ENCODE measurements at regions not wholly inside any gene's neighbourhood (a gene's known extent, or its start where the extent isn't known, plus 50 kb on each side); places are given as distances from the start of the nearest gene placed in this dataset.

- Histone ChIP-seq H3K4me1 (no peaks in the 10 kb centered on the region), H3K36me3 (ENCODE audit: control insufficient read depth, insufficient read depth, low read length) (no peaks in the 10 kb centered on the region), H3K9me3 (no peaks in the 10 kb centered on the region), H3K27me3 (replicated peaks; ENCODE audit: control insufficient read depth, insufficient read depth, low read length) (no peaks in the 10 kb centered on the region), H3K4me3 (ENCODE audit: low read depth, low read length) (no peak overlapping the region)
- Mint-ChIP-seq H3K4me1 (ENCODE audit: low read depth, unreplicated experiment) (no peaks in the 10 kb centered on the region), H3K4me3 (ENCODE audit: unreplicated experiment) (no peak overlapping the region), H3K27me3 (ENCODE audit: insufficient read depth, unreplicated experiment) (peaks cover 17% of the 10 kb centered on the region), H3K27ac (ENCODE audit: unreplicated experiment) (no peak overlapping the region), H3K36me3 (ENCODE audit: insufficient read depth, unreplicated experiment) (no peaks in the 10 kb centered on the region), H3K9me3 (ENCODE audit: unreplicated experiment) (no peaks in the 10 kb centered on the region)
- intact Hi-C loops (cut with micrococcal nuclease; ENCODE audit: unreplicated experiment): loop anchor here (2.0 kb wide), 2 partner anchors 19 to 787 kb away; no protein-coding TSS in a partner anchor
- ChIA-PET POLR2A (no interaction called here), CTCF (no interaction called here)
- DNase-seq: peak; percentile 45 to 58
- TF ChIP-seq, protein P1, sequence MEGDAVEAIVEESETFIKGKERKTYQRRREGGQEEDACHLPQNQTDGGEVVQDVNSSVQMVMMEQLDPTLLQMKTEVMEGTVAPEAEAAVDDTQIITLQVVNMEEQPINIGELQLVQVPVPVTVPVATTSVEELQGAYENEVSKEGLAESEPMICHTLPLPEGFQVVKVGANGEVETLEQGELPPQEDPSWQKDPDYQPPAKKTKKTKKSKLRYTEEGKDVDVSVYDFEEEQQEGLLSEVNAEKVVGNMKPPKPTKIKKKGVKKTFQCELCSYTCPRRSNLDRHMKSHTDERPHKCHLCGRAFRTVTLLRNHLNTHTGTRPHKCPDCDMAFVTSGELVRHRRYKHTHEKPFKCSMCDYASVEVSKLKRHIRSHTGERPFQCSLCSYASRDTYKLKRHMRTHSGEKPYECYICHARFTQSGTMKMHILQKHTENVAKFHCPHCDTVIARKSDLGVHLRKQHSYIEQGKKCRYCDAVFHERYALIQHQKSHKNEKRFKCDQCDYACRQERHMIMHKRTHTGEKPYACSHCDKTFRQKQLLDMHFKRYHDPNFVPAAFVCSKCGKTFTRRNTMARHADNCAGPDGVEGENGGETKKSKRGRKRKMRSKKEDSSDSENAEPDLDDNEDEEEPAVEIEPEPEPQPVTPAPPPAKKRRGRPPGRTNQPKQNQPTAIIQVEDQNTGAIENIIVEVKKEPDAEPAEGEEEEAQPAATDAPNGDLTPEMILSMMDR (IDR thresholded peaks at IDR 0.05; ENCODE audit: insufficient read depth in 1 of 2, low read depth in 1 of 2, low read length in 1 of 2, severe bottlenecking in 1 of 2, unreplicated experiment in 1 of 2): peak; percentile 60 to 63
- no TSS peak for BruUV-seq (replicated peaks)
Measured at GRCh38 chr2:175309799-175310198, 128.3 kb upstream of the ATP5MC3 start.

DNA sequence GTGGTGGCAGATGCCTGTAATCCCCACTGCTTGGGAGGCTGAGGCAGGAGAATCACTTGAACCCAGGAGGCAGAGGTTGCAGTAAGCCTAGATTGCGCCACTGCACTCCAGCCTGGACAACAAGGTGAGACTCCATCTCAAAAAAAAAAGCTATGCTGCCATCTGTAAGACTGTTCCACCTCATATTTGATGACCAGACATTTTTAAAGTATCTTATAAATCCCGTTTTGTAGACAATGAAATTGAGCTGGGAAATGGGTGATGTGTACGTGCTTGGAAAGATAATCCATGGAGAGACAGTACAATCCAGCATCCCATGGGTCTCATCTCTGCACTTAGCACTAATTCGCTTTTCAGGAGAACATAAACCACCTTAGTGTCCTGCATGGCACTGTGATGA lies 126.5 kb upstream of the ATP5MC3 start:
- POLR2A ChIA-PET: no interaction called here

GRCh38 chr2:175304541-175304940 lies 123.0 kb upstream of the ATP5MC3 start:
- Histone ChIP-seq H3K4me3 (ENCODE audit: low read depth, low read length) (no peak overlapping the region), H3K27me3 (replicated peaks; ENCODE audit: control insufficient read depth, insufficient read depth, low read length) (no peaks in the 10 kb centered on the region), H3K4me1 (no peaks in the 10 kb centered on the region), H3K36me3 (ENCODE audit: control insufficient read depth, insufficient read depth, low read length) (no peaks in the 10 kb centered on the region), H3K9me3 (no peaks in the 10 kb centered on the region)
- no peak overlapping the region for H3K4me3 Mint-ChIP-seq (ENCODE audit: unreplicated experiment)
- H3K27me3 Mint-ChIP-seq (ENCODE audit: insufficient read depth, unreplicated experiment): peaks cover 11% of the 10 kb centered on the region
- ChIA-PET CTCF (no interaction called here), POLR2A (no interaction called here)
- no TSS peak for BruUV-seq (replicated peaks)
- H3K4me1 Mint-ChIP-seq (ENCODE audit: low read depth, unreplicated experiment): no peaks in the 10 kb centered on the region
- DNase-seq: no peak
- H3K36me3 Mint-ChIP-seq (ENCODE audit: insufficient read depth, unreplicated experiment): no peaks in the 10 kb centered on the region
- H3K27ac Mint-ChIP-seq (ENCODE audit: unreplicated experiment): no peak overlapping the region
- TF ChIP-seq, protein P1 (IDR thresholded peaks at IDR 0.05; ENCODE audit: insufficient read depth in 1 of 2, low read depth in 1 of 2, low read length in 1 of 2, severe bottlenecking in 1 of 2, unreplicated experiment in 1 of 2): no peak
- H3K9me3 Mint-ChIP-seq (ENCODE audit: unreplicated experiment): no peaks in the 10 kb centered on the region
- intact Hi-C loops (cut with micrococcal nuclease; ENCODE audit: unreplicated experiment): no loop called here

More for the DNA sequence above, 126.5 kb upstream of the ATP5MC3 start:
- no peaks in the 10 kb centered on the region for H3K4me1 Mint-ChIP-seq (ENCODE audit: low read depth, unreplicated experiment)
- H3K4me3 Mint-ChIP-seq (ENCODE audit: unreplicated experiment): no peak overlapping the region
- no TSS peak for BruUV-seq (replicated peaks)
- H3K9me3 ChIP-seq: no peaks in the 10 kb centered on the region
- TF ChIP-seq, protein P1 (IDR thresholded peaks at IDR 0.05; ENCODE audit: insufficient read depth in 1 of 2, low read depth in 1 of 2, low read length in 1 of 2, severe bottlenecking in 1 of 2, unreplicated experiment in 1 of 2): no peak
- CTCF ChIA-PET: no interaction called here
- no peaks in the 10 kb centered on the region for H3K9me3 Mint-ChIP-seq (ENCODE audit: unreplicated experiment)
- peaks cover 17% of the 10 kb centered on the region for H3K27me3 Mint-ChIP-seq (ENCODE audit: insufficient read depth, unreplicated experiment)
- intact Hi-C loops (cut with micrococcal nuclease; ENCODE audit: unreplicated experiment): no loop called here
- H3K4me1 ChIP-seq: no peaks in the 10 kb centered on the region
- H3K36me3 ChIP-seq (ENCODE audit: control insufficient read depth, insufficient read depth, low read length): no peaks in the 10 kb centered on the region
- no peak overlapping the region for H3K4me3 ChIP-seq (ENCODE audit: low read depth, low read length)
- no peaks in the 10 kb centered on the region for H3K36me3 Mint-ChIP-seq (ENCODE audit: insufficient read depth, unreplicated experiment)
- H3K27me3 ChIP-seq (replicated peaks; ENCODE audit: control insufficient read depth, insufficient read depth, low read length): no peaks in the 10 kb centered on the region
- no peak for DNase-seq
- H3K27ac Mint-ChIP-seq (ENCODE audit: unreplicated experiment): no peak overlapping the region

Measured in Caco-2 (cell line).